GM06990 (cell line): ENCODE measurements at regions not wholly inside any gene's neighbourhood (a gene's known extent, or its start where the extent isn't known, plus 50 kb on each side); places are given as distances from the start of the nearest gene placed in this dataset.

ENCODE experiments used
- DNase-seq: peaks from one replicate; pipeline ENCODE4 v3.0.0-alpha.2; 2011; ENCODE audit not compliant: insufficient read length; ENCODE audit errors: extremely low read depth
- H3K27me3 ChIP-seq: replicated peaks from 2 replicates; pipeline ENCODE4 v1.6.0; 2011; ENCODE audit warnings: low read length; ENCODE audit not compliant: control insufficient read depth, insufficient read depth
- H3K36me3 ChIP-seq: 2 replicates; pipeline ENCODE4 v1.5.1; 2011; ENCODE audit warnings: low read length; ENCODE audit not compliant: control insufficient read depth, insufficient read depth
- H3K4me3 ChIP-seq: replicated peaks from 2 replicates; pipeline ENCODE4 v1.5.1; 2011; ENCODE audit warnings: low read depth, mild to moderate bottlenecking, control low read depth, low read length
- CTCF ChIP-seq: IDR thresholded peaks from 2 replicates; pipeline ENCODE4 v1.5.1; 2011; ENCODE audit warnings: low read length, control low read depth, mild to moderate bottlenecking, inconsistent platforms; ENCODE audit not compliant: insufficient read depth, poor library complexity, severe bottlenecking

GRCh38 chr4:137067735-137068134 is 464.6 kb downstream of the PCDH18 start:
- no peak overlapping the region for H3K4me3 ChIP-seq
- no peak for TF ChIP-seq CTCF

GRCh38 chr4:137065311-137065710 is 467.0 kb downstream of the PCDH18 start:
- Histone ChIP-seq H3K4me3 (no peak overlapping the region), H3K36me3 (no peaks in the 10 kb centered on the region), H3K27me3 (no peaks in the 10 kb centered on the region)
- TF ChIP-seq CTCF, result no peak
- DNase-seq, result no peak

More at GRCh38 chr4:137067735-137068134, 464.6 kb downstream of the PCDH18 start:
- Histone ChIP-seq H3K36me3 (no peaks in the 10 kb centered on the region), H3K27me3 (no peaks in the 10 kb centered on the region)
- no peak for DNase-seq

- Histone ChIP-seq H3K4me3 (no peak overlapping the region), H3K27me3 (no peaks in the 10 kb centered on the region), H3K36me3 (no peaks in the 10 kb centered on the region)
- DNase-seq, result no peak
- TF ChIP-seq CTCF, result no peak
Observed at GRCh38 chr4:137063961-137064360, 468.3 kb downstream of the PCDH18 start.

- no peak overlapping the region for H3K4me3 ChIP-seq
- no peaks in the 10 kb centered on the region for H3K36me3 ChIP-seq
- DNase-seq, result no peak
- H3K27me3 ChIP-seq, result no peaks in the 10 kb centered on the region
- TF ChIP-seq CTCF, result no peak
Observed at GRCh38 chr4:137043184-137043583, 489.1 kb downstream of the PCDH18 start.

GRCh38 chr4:137039370-137039769 is 492.9 kb downstream of the PCDH18 start:
- H3K27me3 ChIP-seq, result no peaks in the 10 kb centered on the region
- no peak overlapping the region for H3K4me3 ChIP-seq
- H3K36me3 ChIP-seq, result no peaks in the 10 kb centered on the region
- no peak for DNase-seq
- no peak for TF ChIP-seq CTCF

- DNase-seq, result no peak
- no peak for TF ChIP-seq CTCF
- Histone ChIP-seq H3K27me3 (no peaks in the 10 kb centered on the region), H3K4me3 (no peak overlapping the region), H3K36me3 (no peaks in the 10 kb centered on the region)
Observed at GRCh38 chr4:137032222-137032621, 500.1 kb downstream of the PCDH18 start.
